ENCODE measurements at regions not wholly inside any gene's neighbourhood (a gene's known extent, or its start where the extent isn't known, plus 50 kb on each side); places are given as distances from the start of the nearest gene placed in this dataset.

- Histone ChIP-seq H3K9ac (ENCODE audit: low read depth in 2 of 2, low read length in 2 of 2) (no peak overlapping the region), H3K4me1 (no peaks in the 10 kb centered on the region), H3K9me3 (no peaks in the 10 kb centered on the region), H3K27ac (no peak overlapping the region), H3K27me3 (no peaks in the 10 kb centered on the region), H3K36me3 (no peaks in the 10 kb centered on the region), H3K4me3 (no peak overlapping the region)
- intact Hi-C loops (cut with DNase I): no loop called here
- no peak for DNase-seq
- no peak for TF ChIP-seq CTCF (IDR thresholded peaks at IDR 0.05)
Observed at GRCh38 chr11:111049131-111049530, 196.4 kb upstream of the POU2AF2 start.

- DNase-seq: no peak
- Histone ChIP-seq H3K36me3 (no peaks in the 10 kb centered on the region), H3K9ac (ENCODE audit: low read depth in 2 of 2, low read length in 2 of 2) (no peak overlapping the region), H3K9me3 (no peaks in the 10 kb centered on the region), H3K4me3 (no peak overlapping the region), H3K27me3 (no peaks in the 10 kb centered on the region), H3K4me1 (no peaks in the 10 kb centered on the region), H3K27ac (no peak overlapping the region)
- no peak for TF ChIP-seq CTCF (IDR thresholded peaks at IDR 0.05)
- intact Hi-C loops (cut with DNase I): no loop called here
Observed at GRCh38 chr11:111047374-111047773, 198.2 kb upstream of the POU2AF2 start.

DNA sequence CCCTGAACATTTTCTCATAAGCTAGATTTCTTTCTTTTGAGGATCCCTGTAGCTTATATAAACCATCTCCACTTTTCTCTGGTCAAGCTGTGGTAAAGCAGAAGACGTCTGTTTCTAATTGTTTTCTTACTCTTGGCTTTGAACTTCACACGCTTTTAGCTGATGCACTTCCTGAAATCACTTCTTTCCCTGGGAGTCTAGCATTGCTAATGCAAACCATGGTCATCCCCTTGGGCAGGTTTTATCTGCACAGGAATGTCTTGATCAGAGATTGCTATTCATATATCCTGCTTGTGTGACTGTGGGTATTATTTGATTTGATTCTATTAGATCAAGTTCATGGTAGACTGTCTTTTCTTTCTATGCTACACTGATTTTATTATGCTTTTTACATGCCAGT is 199.2 kb upstream of the POU2AF2 start:
- Histone ChIP-seq H3K4me3 (no peak overlapping the region), H3K36me3 (no peaks in the 10 kb centered on the region), H3K4me1 (no peaks in the 10 kb centered on the region), H3K9ac (ENCODE audit: low read depth in 2 of 2, low read length in 2 of 2) (no peak overlapping the region), H3K27ac (no peak overlapping the region), H3K27me3 (no peaks in the 10 kb centered on the region), H3K9me3 (no peaks in the 10 kb centered on the region)
- intact Hi-C loops (cut with DNase I): no loop called here
- DNase-seq: no peak
- no peak for TF ChIP-seq CTCF (IDR thresholded peaks at IDR 0.05)

GRCh38 chr11:111045874-111046273 is 199.7 kb upstream of the POU2AF2 start:
- Histone ChIP-seq H3K9ac (ENCODE audit: low read depth in 2 of 2, low read length in 2 of 2) (no peak overlapping the region), H3K4me3 (no peak overlapping the region), H3K36me3 (no peaks in the 10 kb centered on the region), H3K9me3 (no peaks in the 10 kb centered on the region), H3K27me3 (no peaks in the 10 kb centered on the region), H3K4me1 (no peaks in the 10 kb centered on the region), H3K27ac (no peak overlapping the region)
- intact Hi-C loops (cut with DNase I): no loop called here
- no peak for TF ChIP-seq CTCF (IDR thresholded peaks at IDR 0.05)
- no peak for DNase-seq

- Histone ChIP-seq H3K27me3 (no peaks in the 10 kb centered on the region), H3K4me1 (no peaks in the 10 kb centered on the region), H3K36me3 (no peaks in the 10 kb centered on the region), H3K9ac (ENCODE audit: low read depth in 2 of 2, low read length in 2 of 2) (no peak overlapping the region), H3K9me3 (no peaks in the 10 kb centered on the region), H3K27ac (no peak overlapping the region), H3K4me3 (no peak overlapping the region)
- DNase-seq: no peak
- intact Hi-C loops (cut with DNase I): no loop called here
- TF ChIP-seq CTCF (IDR thresholded peaks at IDR 0.05): no peak
Observed at GRCh38 chr11:111045407-111045803, 200.1 kb upstream of the POU2AF2 start.
